ENCODE measurements at regions not wholly inside any gene's neighbourhood (a gene's known extent, or its start where the extent isn't known, plus 50 kb on each side); places are given as distances from the start of the nearest gene placed in this dataset.

DNA sequence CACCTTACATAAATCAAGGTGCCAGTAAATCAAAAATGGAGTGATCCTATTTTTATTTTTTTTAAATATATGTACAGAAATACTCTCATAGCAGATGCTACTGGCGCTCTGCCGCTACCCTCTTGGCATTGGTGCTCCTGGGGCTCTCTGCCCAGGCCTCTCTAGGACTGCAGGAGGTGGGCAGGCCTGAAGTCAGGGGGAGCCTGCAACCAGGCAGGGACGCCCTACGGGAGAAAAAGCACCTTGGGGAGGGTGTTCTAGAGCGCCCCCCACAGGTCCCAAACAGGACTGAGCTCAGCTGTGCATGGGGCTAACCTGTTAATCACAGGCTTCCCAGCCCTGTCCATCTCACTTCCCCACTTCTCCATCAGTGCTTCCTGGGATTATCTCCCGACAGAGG, 192.5 kb downstream of the SHQ1 start:
- Histone ChIP-seq H3K27me3 (ENCODE audit: control insufficient read depth in 2 of 2, insufficient read depth in 2 of 2, low read length in 2 of 2) (peaks cover 13 to 21% of the 10 kb centered on the region in 2 donors), H3K9me3 (replicated peaks in 1 of 2; ENCODE audit: control insufficient read depth in 1 of 2, insufficient read depth in 1 of 2, low read length in 2 of 2) (no peaks in the 10 kb centered on the region), H2AFZ (ENCODE audit: insufficient read depth, low read depth, low read length, poor library complexity, severe bottlenecking) (no peak overlapping the region), H3K4me3 (replicated peaks in 1 of 3; ENCODE audit: low read depth in 2 of 3, low read length in 3 of 3) (no peak overlapping the region), H3K9ac (ENCODE audit: insufficient read depth, low read length, poor library complexity, severe bottlenecking) (no peak overlapping the region), H3K27ac (ENCODE audit: low read depth in 1 of 2, low read length in 2 of 2) (no peak overlapping the region), H3K4me1 (ENCODE audit: control insufficient read depth in 1 of 2, insufficient read depth in 2 of 2, low read length in 2 of 2) (peaks cover 6 to 7% of the 10 kb centered on the region in 2 donors), H3K79me2 (ENCODE audit: insufficient read depth, low read length) (no peaks in the 10 kb centered on the region), H3K36me3 (replicated peaks in 1 of 2; ENCODE audit: control insufficient read depth in 1 of 2, insufficient read depth in 2 of 2, low read length in 2 of 2) (no peaks in the 10 kb centered on the region), H4K20me1 (ENCODE audit: insufficient read depth, low read length) (no peaks in the 10 kb centered on the region), H3K4me2 (replicated peaks; ENCODE audit: extremely low read depth, low read length, poor library complexity, severe bottlenecking) (no peak overlapping the region)
- Mint-ChIP-seq H3K27me3 (ENCODE audit: low read depth in 3 of 3) (peaks cover 16 to 31% (median 28%) of the 10 kb centered on the region in 3 donors), H3K27ac (no peak overlapping the region), H3K4me3 (no peak overlapping the region), H3K4me1 (peaks cover 12% of the 10 kb centered on the region), H3K36me3 (no peaks in the 10 kb centered on the region), H3K9me3 (peaks cover 0 to 6% (median 0%) of the 10 kb centered on the region in 7 donors)
- intact Hi-C loops (cut with micrococcal nuclease): loop anchor here in 1 of 2 donors (10.0 kb wide), 1 partner anchor 61 kb away; no protein-coding TSS in a partner anchor
- 89% methylated on average over 3 of the region's 6 CpGs for WGBS (ENCODE audit: insufficient coverage)
- no peak for DNase-seq
- TF ChIP-seq, protein P1, sequence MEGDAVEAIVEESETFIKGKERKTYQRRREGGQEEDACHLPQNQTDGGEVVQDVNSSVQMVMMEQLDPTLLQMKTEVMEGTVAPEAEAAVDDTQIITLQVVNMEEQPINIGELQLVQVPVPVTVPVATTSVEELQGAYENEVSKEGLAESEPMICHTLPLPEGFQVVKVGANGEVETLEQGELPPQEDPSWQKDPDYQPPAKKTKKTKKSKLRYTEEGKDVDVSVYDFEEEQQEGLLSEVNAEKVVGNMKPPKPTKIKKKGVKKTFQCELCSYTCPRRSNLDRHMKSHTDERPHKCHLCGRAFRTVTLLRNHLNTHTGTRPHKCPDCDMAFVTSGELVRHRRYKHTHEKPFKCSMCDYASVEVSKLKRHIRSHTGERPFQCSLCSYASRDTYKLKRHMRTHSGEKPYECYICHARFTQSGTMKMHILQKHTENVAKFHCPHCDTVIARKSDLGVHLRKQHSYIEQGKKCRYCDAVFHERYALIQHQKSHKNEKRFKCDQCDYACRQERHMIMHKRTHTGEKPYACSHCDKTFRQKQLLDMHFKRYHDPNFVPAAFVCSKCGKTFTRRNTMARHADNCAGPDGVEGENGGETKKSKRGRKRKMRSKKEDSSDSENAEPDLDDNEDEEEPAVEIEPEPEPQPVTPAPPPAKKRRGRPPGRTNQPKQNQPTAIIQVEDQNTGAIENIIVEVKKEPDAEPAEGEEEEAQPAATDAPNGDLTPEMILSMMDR (IDR thresholded peaks at IDR 0.05): peak; percentile 27

DNA sequence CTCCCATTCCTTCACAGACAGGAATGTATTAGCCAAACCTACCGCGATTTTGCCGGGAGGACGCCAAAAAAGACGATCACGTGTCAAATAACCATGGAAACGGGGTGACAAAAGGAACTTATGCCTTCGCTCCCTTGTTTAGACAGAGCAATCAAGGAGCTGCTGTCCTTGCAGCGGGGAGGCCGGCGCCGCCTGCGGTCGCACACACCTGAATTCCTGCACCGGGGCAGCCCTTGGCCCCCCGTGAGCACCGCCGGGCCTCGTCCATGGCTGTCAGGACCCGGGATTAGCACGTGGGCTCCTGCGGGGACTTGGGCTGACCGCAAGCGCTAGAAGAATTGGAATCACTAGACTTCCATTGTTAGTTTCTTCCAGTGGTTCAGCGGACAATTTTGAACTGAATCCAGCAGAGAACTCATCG, 193.1 kb downstream of the SHQ1 start:
- intact Hi-C loops (cut with micrococcal nuclease): loop anchor here in 1 of 2 donors (10.0 kb wide), 1 partner anchor 60 kb away; no protein-coding TSS in a partner anchor
- peak overlapping the region; percentile 52 for H2AFZ ChIP-seq (ENCODE audit: insufficient read depth, low read depth, low read length, poor library complexity, severe bottlenecking)
- H3K4me3 ChIP-seq (replicated peaks in 1 of 3; ENCODE audit: low read depth in 2 of 3, low read length in 3 of 3): peak overlapping the region in 1 of 3 experiments; percentile 55
- no peaks in the 10 kb centered on the region for H3K79me2 ChIP-seq (ENCODE audit: insufficient read depth, low read length)
- Mint-ChIP-seq H3K36me3 (no peaks in the 10 kb centered on the region), H3K4me3 (peak overlapping the region; percentile 49 to 70), H3K27me3 (ENCODE audit: low read depth in 3 of 3) (peaks cover 17 to 31% (median 28%) of the 10 kb centered on the region in 3 donors), H3K9me3 (peaks cover 0 to 6% (median 0%) of the 10 kb centered on the region in 7 donors), H3K27ac (no peak overlapping the region), H3K4me1 (peaks cover 12% of the 10 kb centered on the region)
- H3K9me3 ChIP-seq (replicated peaks in 1 of 2; ENCODE audit: control insufficient read depth in 1 of 2, insufficient read depth in 1 of 2, low read length in 2 of 2): no peaks in the 10 kb centered on the region
- H3K27me3 ChIP-seq (ENCODE audit: control insufficient read depth in 2 of 2, insufficient read depth in 2 of 2, low read length in 2 of 2): peaks cover 13 to 21% of the 10 kb centered on the region in 2 donors
- H4K20me1 ChIP-seq (ENCODE audit: insufficient read depth, low read length): no peaks in the 10 kb centered on the region
- peak in 1 of 3 donors; percentile 7 for DNase-seq
- WGBS (ENCODE audit: insufficient coverage): 20% methylated on average over 22 of the region's 26 CpGs
- no peak overlapping the region for H3K27ac ChIP-seq (ENCODE audit: low read depth in 1 of 2, low read length in 2 of 2)
- TF ChIP-seq, protein P1 (IDR thresholded peaks at IDR 0.05): no peak
- H3K4me1 ChIP-seq (ENCODE audit: control insufficient read depth in 1 of 2, insufficient read depth in 2 of 2, low read length in 2 of 2): peaks cover 6 to 7% of the 10 kb centered on the region in 2 donors
- H3K9ac ChIP-seq (ENCODE audit: insufficient read depth, low read length, poor library complexity, severe bottlenecking): no peak overlapping the region
- H3K36me3 ChIP-seq (replicated peaks in 1 of 2; ENCODE audit: control insufficient read depth in 1 of 2, insufficient read depth in 2 of 2, low read length in 2 of 2): no peaks in the 10 kb centered on the region
- H3K4me2 ChIP-seq (replicated peaks; ENCODE audit: extremely low read depth, low read length, poor library complexity, severe bottlenecking): peak overlapping the region; percentile 44
